Kasumi-1 (cell line): ENCODE measurements at regions not wholly inside any gene's neighbourhood (a gene's known extent, or its start where the extent isn't known, plus 50 kb on each side); places are given as distances from the start of the nearest gene placed in this dataset.
A peak's percentile ranks its signal among the peaks of the same experiment; 100 is the strongest.

Experiments used
- DNase-seq, 2 experiments: peaks; one replicate each; lab custom pipeline; 2025; lab: John Stamatoyannopoulos, UW

GRCh38 chr6:53974941-53975340 is 136.3 kb upstream of the MLIP start:
- no peak for DNase-seq

GRCh38 chr6:53975941-53976615 is 135.2 kb upstream of the MLIP start:
- DNase-seq = no peak

GRCh38 chr6:53977551-53977950 is 133.7 kb upstream of the MLIP start:
- no peak for DNase-seq

GRCh38 chr6:53979468-53980067 is 131.7 kb upstream of the MLIP start:
- DNase-seq = peak; percentile 70 to 80

GRCh38 chr6:53982366-53983050 is 128.7 kb upstream of the MLIP start:
- no peak for DNase-seq

- no peak for DNase-seq
Measured at GRCh38 chr6:53983301-53983700, 127.9 kb upstream of the MLIP start.

- no peak for DNase-seq
Measured at GRCh38 chr6:53984163-53984562, 127.1 kb upstream of the MLIP start.

- DNase-seq = no peak
Measured at GRCh38 chr6:53984581-53984980, 126.7 kb upstream of the MLIP start.

GRCh38 chr6:53985366-53985765 is 125.9 kb upstream of the MLIP start:
- no peak for DNase-seq

- DNase-seq = peak; percentile 58 to 74
Measured at GRCh38 chr6:53986165-53986720, 125.0 kb upstream of the MLIP start.

GRCh38 chr6:53986721-53987521 is 124.3 kb upstream of the MLIP start:
- DNase-seq = no peak

- DNase-seq = no peak
Measured at GRCh38 chr6:53987522-53987888, 123.7 kb upstream of the MLIP start.

GRCh38 chr6:53989504-53989903 is 121.7 kb upstream of the MLIP start:
- DNase-seq = no peak

GRCh38 chr6:53992522-53992921 is 118.7 kb upstream of the MLIP start:
- no peak for DNase-seq

- DNase-seq = no peak
Measured at GRCh38 chr6:53994201-53994600, 117.0 kb upstream of the MLIP start.

- no peak for DNase-seq
Measured at GRCh38 chr6:53995935-53996334, 115.3 kb upstream of the MLIP start.

GRCh38 chr6:53998303-53998702 is 112.9 kb upstream of the MLIP start:
- DNase-seq = no peak

GRCh38 chr6:53999088-53999755 is 112.0 kb upstream of the MLIP start:
- DNase-seq = no peak

- no peak for DNase-seq
Measured at GRCh38 chr6:54002116-54002515, 109.1 kb upstream of the MLIP start.

GRCh38 chr6:54003316-54003715 is 107.9 kb upstream of the MLIP start:
- no peak for DNase-seq

- no peak for DNase-seq
Measured at GRCh38 chr6:54008589-54008988, 102.7 kb upstream of the MLIP start.
